Mesenchymal stem cell (in vitro differentiated cells and primary cell): ENCODE measurements at regions not wholly inside any gene's neighbourhood (a gene's known extent, or its start where the extent isn't known, plus 50 kb on each side); places are given as distances from the start of the nearest gene placed in this dataset.

ENCODE experiments used
- DNase-seq: peaks from one replicate; pipeline ENCODE4 v3.0.0-alpha.2; 2013
- H2AFZ ChIP-seq: one replicate; pipeline ENCODE4 v1.6.1; 2013; ENCODE audit warnings: low read depth, mild to moderate bottlenecking, control low read depth, inconsistent platforms, low read length, moderate library complexity
- H2AK5ac ChIP-seq: 2 replicates; pipeline ENCODE4 v1.6.1; 2013; ENCODE audit warnings: low read length, moderate library complexity, mild to moderate bottlenecking, inconsistent platforms; ENCODE audit not compliant: severe bottlenecking
- H2BK120ac ChIP-seq: one replicate; pipeline ENCODE4 v1.6.1; 2013; ENCODE audit warnings: low read depth, mild to moderate bottlenecking, inconsistent platforms, low read length, moderate library complexity
- H2BK12ac ChIP-seq, 2 experiments: one replicate each; pipeline ENCODE4 v1.6.1; 2013; ENCODE audit warnings: inconsistent platforms in 2 of 2, low read length in 2 of 2, mild to moderate bottlenecking in 2 of 2, moderate library complexity in 2 of 2, control low read depth in 1 of 2
- H2BK15ac ChIP-seq: one replicate; pipeline ENCODE4 v1.6.1; 2013; ENCODE audit warnings: mild to moderate bottlenecking, low read depth, inconsistent platforms; ENCODE audit not compliant: poor library complexity, severe bottlenecking
- H2BK5ac ChIP-seq: 2 replicates; pipeline ENCODE4 v1.6.1; 2013; ENCODE audit warnings: low read depth, mild to moderate bottlenecking, low read length, control low read depth, inconsistent platforms; ENCODE audit not compliant: poor library complexity, severe bottlenecking
- H3K14ac ChIP-seq, 2 experiments: one replicate each; pipeline ENCODE4 v1.6.1; 2013; ENCODE audit warnings: inconsistent platforms in 2 of 2, low read length in 2 of 2, control low read depth in 1 of 2, mild to moderate bottlenecking in 1 of 2, moderate library complexity in 1 of 2
- H3K18ac ChIP-seq, 2 experiments: one replicate each; pipeline ENCODE4 v1.6.1; 2013; ENCODE audit warnings: inconsistent platforms in 2 of 2, low read length in 2 of 2, control low read depth in 1 of 2, low read depth in 1 of 2, mild to moderate bottlenecking in 1 of 2
- H3K23ac ChIP-seq, 2 experiments: one replicate each; pipeline ENCODE4 v1.6.1; 2013; ENCODE audit warnings: inconsistent platforms in 2 of 2, low read length in 2 of 2, mild to moderate bottlenecking in 2 of 2, moderate library complexity in 2 of 2, control low read depth in 1 of 2
- H3K27ac ChIP-seq: 2 replicates; pipeline ENCODE4 v1.5.1; 2013; ENCODE audit warnings: mild to moderate bottlenecking, moderate library complexity, low read length, control low read depth, inconsistent platforms; ENCODE audit not compliant: poor library complexity, severe bottlenecking
- H3K27me3 ChIP-seq, 2 experiments: 2 replicates each; pipeline versions ENCODE4 v1.6.1 to v1.7.0; 2013; ENCODE audit warnings: low read length in 2 of 2, mild to moderate bottlenecking in 2 of 2, moderate library complexity in 2 of 2, control low read depth in 1 of 2, inconsistent platforms in 1 of 2; ENCODE audit not compliant: control insufficient read depth in 1 of 2, insufficient read depth in 1 of 2
- H3K36me3 ChIP-seq, 2 experiments: 2 replicates each; pipeline versions ENCODE4 v1.6.1 to v1.7.0; 2013; ENCODE audit warnings: low read length in 2 of 2, control low read depth in 1 of 2, inconsistent platforms in 1 of 2, low read depth in 1 of 2, mild to moderate bottlenecking in 1 of 2; ENCODE audit not compliant: insufficient read depth in 2 of 2, control insufficient read depth in 1 of 2
- H3K4ac ChIP-seq, 2 experiments: one replicate each; pipeline ENCODE4 v1.6.1; 2013; ENCODE audit warnings: inconsistent platforms in 2 of 2, low read length in 2 of 2, mild to moderate bottlenecking in 2 of 2, moderate library complexity in 2 of 2, control low read depth in 1 of 2, low read depth in 1 of 2
- H3K4me1 ChIP-seq: 2 replicates; pipeline ENCODE4 v1.6.1; 2013; ENCODE audit warnings: low read depth, low read length, control low read depth; ENCODE audit not compliant: control insufficient read depth, insufficient read depth
- H3K4me2 ChIP-seq: 2 replicates; pipeline ENCODE4 v1.6.1; 2013; ENCODE audit warnings: low read length, mild to moderate bottlenecking, inconsistent platforms; ENCODE audit not compliant: poor library complexity, severe bottlenecking
- H3K4me3 ChIP-seq, 2 experiments: 2 replicates each; pipeline versions ENCODE4 v1.5.1 to v1.7.0; 2013; ENCODE audit warnings: low read length in 2 of 2, mild to moderate bottlenecking in 2 of 2, control low read depth in 1 of 2, low read depth in 1 of 2; ENCODE audit not compliant: insufficient read depth in 1 of 2
- H3K79me1 ChIP-seq: replicated peaks from 2 replicates; pipeline ENCODE4 v1.6.1; 2013; ENCODE audit warnings: mild to moderate bottlenecking, control low read depth, low read length, inconsistent platforms; ENCODE audit not compliant: poor library complexity, severe bottlenecking
- H3K9ac ChIP-seq: 2 replicates; pipeline ENCODE4 v1.7.0; 2013; ENCODE audit warnings: mild to moderate bottlenecking, low read length, moderate library complexity
- H3K9me3 ChIP-seq: 2 replicates; pipeline ENCODE4 v1.7.0; 2013; ENCODE audit warnings: mild to moderate bottlenecking, low read length; ENCODE audit not compliant: control insufficient read depth
- H4K8ac ChIP-seq: one replicate; pipeline ENCODE4 v1.6.1; 2013; ENCODE audit warnings: inconsistent platforms, mild to moderate bottlenecking, low read length, moderate library complexity
- H4K91ac ChIP-seq: one replicate; pipeline ENCODE4 v1.6.1; 2013; ENCODE audit warnings: mild to moderate bottlenecking, low read length, inconsistent platforms
- WGBS: methylation state at CpG from one replicate; pipeline ENCODE4 v1.1.7; 2013; ENCODE audit warnings: mixed read lengths; 5-methylcytosine and 5-hydroxymethylcytosine counted together

- Histone ChIP-seq H3K4me2 (no peak overlapping the region), H2BK120ac (no peak overlapping the region), H2AFZ (no peak overlapping the region), H3K79me1 (no peaks in the 10 kb centered on the region), H2BK12ac (no peak overlapping the region), H2AK5ac (no peak overlapping the region), H3K36me3 (no peaks in the 10 kb centered on the region), H3K9me3 (no peaks in the 10 kb centered on the region), H4K8ac (no peak overlapping the region), H3K27me3 (no peaks in the 10 kb centered on the region), H3K9ac (no peak overlapping the region), H4K91ac (no peak overlapping the region), H3K23ac (no peak overlapping the region), H2BK15ac (no peak overlapping the region), H3K4ac (no peak overlapping the region), H2BK5ac (no peak overlapping the region), H3K4me1 (no peaks in the 10 kb centered on the region), H3K14ac (no peak overlapping the region), H3K4me3 (no peak overlapping the region), H3K18ac (no peak overlapping the region), H3K27ac (no peak overlapping the region)
- DNase-seq, result no peak
- 76% methylated on average over 3 of the region's 3 CpGs for WGBS
Measured at GRCh38 chr6:12480379-12480778, 190.2 kb downstream of the EDN1 start.

GRCh38 chr6:12481292-12481691 is 191.1 kb downstream of the EDN1 start:
- H3K79me1 ChIP-seq, result no peaks in the 10 kb centered on the region
- H2AFZ ChIP-seq, result no peak overlapping the region
- 100% methylated on average over 1 of the region's 2 CpGs for WGBS

GRCh38 chr6:12481850-12482249 is 191.7 kb downstream of the EDN1 start:
- Histone ChIP-seq H3K14ac (no peak overlapping the region), H3K4me2 (no peak overlapping the region), H4K8ac (no peak overlapping the region), H3K18ac (no peak overlapping the region), H3K4ac (no peak overlapping the region), H3K9me3 (no peaks in the 10 kb centered on the region), H2AK5ac (no peak overlapping the region), H3K79me1 (no peaks in the 10 kb centered on the region), H2BK120ac (no peak overlapping the region), H2BK12ac (no peak overlapping the region), H3K9ac (no peak overlapping the region), H3K36me3 (no peaks in the 10 kb centered on the region), H3K4me1 (no peaks in the 10 kb centered on the region), H2BK15ac (no peak overlapping the region), H2BK5ac (no peak overlapping the region), H3K23ac (no peak overlapping the region), H4K91ac (no peak overlapping the region), H3K27ac (no peak overlapping the region), H3K27me3 (no peaks in the 10 kb centered on the region), H3K4me3 (no peak overlapping the region), H2AFZ (no peak overlapping the region)
- no peak for DNase-seq
- WGBS, result 100% methylated on average over 2 of the region's 2 CpGs

More at GRCh38 chr6:12481292-12481691, 191.1 kb downstream of the EDN1 start:
- Histone ChIP-seq H2BK120ac (no peak overlapping the region), H3K4ac (no peak overlapping the region), H3K18ac (no peak overlapping the region), H3K4me3 (no peak overlapping the region), H3K4me1 (no peaks in the 10 kb centered on the region), H2BK5ac (no peak overlapping the region), H4K8ac (no peak overlapping the region), H4K91ac (no peak overlapping the region), H3K9me3 (no peaks in the 10 kb centered on the region), H3K27ac (no peak overlapping the region), H3K4me2 (no peak overlapping the region), H2BK12ac (no peak overlapping the region), H3K27me3 (no peaks in the 10 kb centered on the region), H3K14ac (no peak overlapping the region), H3K9ac (no peak overlapping the region), H2BK15ac (no peak overlapping the region), H3K36me3 (no peaks in the 10 kb centered on the region), H3K23ac (no peak overlapping the region), H2AK5ac (no peak overlapping the region)
- no peak for DNase-seq

GRCh38 chr6:12482386-12483375 is 192.5 kb downstream of the EDN1 start:
- Histone ChIP-seq H2BK12ac (no peak overlapping the region), H3K4me2 (no peak overlapping the region), H3K36me3 (no peaks in the 10 kb centered on the region), H4K8ac (no peak overlapping the region), H2AFZ (no peak overlapping the region), H2BK120ac (no peak overlapping the region), H3K4me1 (no peaks in the 10 kb centered on the region), H3K9ac (peak overlapping the region; percentile 16), H3K27ac (peak overlapping the region; percentile 13), H4K91ac (no peak overlapping the region), H3K18ac (no peak overlapping the region), H3K14ac (no peak overlapping the region), H2BK5ac (no peak overlapping the region), H3K4me3 (no peak overlapping the region), H3K23ac (no peak overlapping the region), H3K79me1 (no peaks in the 10 kb centered on the region), H3K27me3 (no peaks in the 10 kb centered on the region), H2BK15ac (no peak overlapping the region), H2AK5ac (no peak overlapping the region), H3K4ac (no peak overlapping the region), H3K9me3 (no peaks in the 10 kb centered on the region)
- DNase-seq, result no peak
- 95% methylated on average over 4 of the region's 5 CpGs for WGBS
